Skin of body (tissue), 1 donor: ENCODE measurements at regions not wholly inside any gene's neighbourhood (a gene's known extent, or its start where the extent isn't known, plus 50 kb on each side); places are given as distances from the start of the nearest gene placed in this dataset.
A peak's percentile ranks its signal among the peaks of the same experiment; 100 is the strongest.

Source experiments
- DNase-seq: peaks from one replicate; lab custom pipeline; 2025; lab: John Stamatoyannopoulos, UW

GRCh38 chr7:41007811-41008210 lies 695.1 kb downstream of the INHBA start:
- no peak for DNase-seq

- DNase-seq = peak; percentile 28
Observed at GRCh38 chr7:41007351-41007751, 695.5 kb downstream of the INHBA start.

GRCh38 chr7:41006306-41006995 lies 696.4 kb downstream of the INHBA start:
- DNase-seq = peak; percentile 10

GRCh38 chr7:41005374-41005901 lies 697.5 kb downstream of the INHBA start:
- DNase-seq = peak; percentile 18

GRCh38 chr7:41003977-41004376 lies 698.9 kb downstream of the INHBA start:
- DNase-seq = no peak

GRCh38 chr7:41003611-41003940 lies 699.3 kb downstream of the INHBA start:
- no peak for DNase-seq

GRCh38 chr7:41002741-41003610 lies 699.9 kb downstream of the INHBA start:
- DNase-seq = no peak

- no peak for DNase-seq
Observed at GRCh38 chr7:41000042-41000441, 702.8 kb downstream of the INHBA start.

- DNase-seq = no peak
Observed at GRCh38 chr7:40996233-40996677, 706.6 kb downstream of the INHBA start.

- DNase-seq = no peak
Observed at GRCh38 chr7:40990841-40991240, 712.0 kb downstream of the INHBA start.

GRCh38 chr7:40987571-40987970 lies 715.3 kb downstream of the INHBA start:
- no peak for DNase-seq

- DNase-seq = no peak
Observed at GRCh38 chr7:40986351-40986873, 716.5 kb downstream of the INHBA start.

- peak; percentile 58 for DNase-seq
Observed at GRCh38 chr7:40983111-40983510, 719.8 kb downstream of the INHBA start.

GRCh38 chr7:40979296-40979695 lies 723.6 kb downstream of the INHBA start:
- DNase-seq = no peak

- DNase-seq = no peak
Observed at GRCh38 chr7:40978047-40978446, 724.8 kb downstream of the INHBA start.

- DNase-seq = no peak
Observed at GRCh38 chr7:40977533-40977932, 725.4 kb downstream of the INHBA start.

GRCh38 chr7:40972426-40972825 lies 730.5 kb downstream of the INHBA start:
- no peak for DNase-seq

- no peak for DNase-seq
Observed at GRCh38 chr7:40969641-40970040, 733.2 kb downstream of the INHBA start.

- DNase-seq = no peak
Observed at GRCh38 chr7:40966693-40967092, 736.2 kb downstream of the INHBA start.

GRCh38 chr7:40965774-40966173 lies 737.1 kb downstream of the INHBA start:
- DNase-seq = no peak

GRCh38 chr7:40965016-40965415 lies 737.9 kb downstream of the INHBA start:
- no peak for DNase-seq

- no peak for DNase-seq
Observed at GRCh38 chr7:40964610-40965009, 738.3 kb downstream of the INHBA start.
